ENCODE measurements at regions not wholly inside any gene's neighbourhood (a gene's known extent, or its start where the extent isn't known, plus 50 kb on each side); places are given as distances from the start of the nearest gene placed in this dataset.

DNA sequence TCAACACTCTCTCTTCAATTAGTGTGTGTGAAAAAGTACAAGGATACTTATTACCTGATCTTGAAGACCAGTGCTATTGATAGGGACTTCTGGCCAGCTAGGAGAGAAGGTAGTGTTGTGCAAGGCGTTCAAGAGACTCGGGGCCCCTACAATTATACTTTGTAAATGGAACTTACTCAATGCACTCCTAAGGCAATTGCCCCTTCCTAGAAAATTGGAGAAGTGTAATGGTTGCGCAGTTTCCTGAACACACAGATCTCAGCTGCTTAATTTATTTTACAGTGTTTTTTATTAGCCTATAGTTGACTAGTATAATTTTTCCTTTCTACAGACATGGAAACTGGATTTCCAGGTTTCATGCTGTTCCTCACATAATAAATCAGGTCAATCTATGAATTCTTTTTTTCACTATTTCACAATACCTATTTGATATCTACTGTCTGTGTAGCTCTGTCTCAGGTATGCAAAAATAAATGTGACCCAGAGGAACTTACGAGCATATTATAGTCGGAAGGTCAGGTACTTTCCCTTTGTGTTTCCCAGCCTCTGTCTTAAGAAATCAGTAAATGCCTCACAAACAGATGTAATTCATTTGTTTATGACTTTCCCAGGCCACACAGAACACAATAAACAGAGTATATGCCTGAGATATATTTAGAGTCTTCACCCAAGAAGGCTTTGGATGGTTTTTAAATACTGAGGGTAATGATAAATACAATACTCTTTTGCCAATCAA is 89.1 kb upstream of the TET2 start:
- TF ChIP-seq, protein P1, sequence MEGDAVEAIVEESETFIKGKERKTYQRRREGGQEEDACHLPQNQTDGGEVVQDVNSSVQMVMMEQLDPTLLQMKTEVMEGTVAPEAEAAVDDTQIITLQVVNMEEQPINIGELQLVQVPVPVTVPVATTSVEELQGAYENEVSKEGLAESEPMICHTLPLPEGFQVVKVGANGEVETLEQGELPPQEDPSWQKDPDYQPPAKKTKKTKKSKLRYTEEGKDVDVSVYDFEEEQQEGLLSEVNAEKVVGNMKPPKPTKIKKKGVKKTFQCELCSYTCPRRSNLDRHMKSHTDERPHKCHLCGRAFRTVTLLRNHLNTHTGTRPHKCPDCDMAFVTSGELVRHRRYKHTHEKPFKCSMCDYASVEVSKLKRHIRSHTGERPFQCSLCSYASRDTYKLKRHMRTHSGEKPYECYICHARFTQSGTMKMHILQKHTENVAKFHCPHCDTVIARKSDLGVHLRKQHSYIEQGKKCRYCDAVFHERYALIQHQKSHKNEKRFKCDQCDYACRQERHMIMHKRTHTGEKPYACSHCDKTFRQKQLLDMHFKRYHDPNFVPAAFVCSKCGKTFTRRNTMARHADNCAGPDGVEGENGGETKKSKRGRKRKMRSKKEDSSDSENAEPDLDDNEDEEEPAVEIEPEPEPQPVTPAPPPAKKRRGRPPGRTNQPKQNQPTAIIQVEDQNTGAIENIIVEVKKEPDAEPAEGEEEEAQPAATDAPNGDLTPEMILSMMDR (IDR thresholded peaks at IDR 0.05; ENCODE audit: unreplicated experiment in 3 of 3) = no peak
- no peak overlapping the region for H3K27ac Mint-ChIP-seq
- H3K4me3 Mint-ChIP-seq = no peak overlapping the region
- H3K27me3 Mint-ChIP-seq (ENCODE audit: low read depth) = no peaks in the 10 kb centered on the region
- H3K36me3 Mint-ChIP-seq (ENCODE audit: low read depth) = no peaks in the 10 kb centered on the region
- H3K4me1 Mint-ChIP-seq = peaks cover 17% of the 10 kb centered on the region
- H3K9me3 Mint-ChIP-seq = peaks cover 7% of the 10 kb centered on the region

DNA sequence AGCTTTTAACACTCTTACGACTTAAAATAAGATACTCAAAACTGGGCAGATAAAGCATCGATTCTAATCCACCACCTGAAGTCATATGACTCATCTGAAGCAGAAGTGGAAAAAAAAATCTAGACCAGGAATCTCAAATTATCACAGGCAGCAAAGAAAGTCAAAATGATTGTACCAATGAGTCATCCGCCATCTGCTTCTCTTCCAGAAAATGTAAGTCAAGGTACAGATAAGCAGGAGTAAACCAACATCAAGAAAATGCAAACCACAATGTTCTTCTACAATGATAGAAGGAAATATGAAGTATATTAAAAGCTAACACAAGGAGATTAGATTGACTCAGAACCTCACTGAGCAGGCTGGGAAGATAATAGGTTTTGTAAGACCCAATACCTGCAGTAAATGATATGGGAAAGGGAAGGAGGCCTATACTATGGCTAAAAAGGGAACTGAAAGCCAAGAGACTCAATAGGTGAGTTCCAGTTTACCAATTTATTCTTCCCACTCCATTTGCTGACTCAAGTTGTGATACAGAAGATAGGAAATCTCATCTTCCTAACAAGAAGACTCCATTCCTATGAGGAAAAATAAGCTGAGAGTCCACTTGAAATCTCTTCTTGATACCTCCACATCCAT is 88.4 kb upstream of the TET2 start:
- no peak overlapping the region for H3K4me3 Mint-ChIP-seq
- no peaks in the 10 kb centered on the region for H3K36me3 Mint-ChIP-seq (ENCODE audit: low read depth)
- H3K9me3 Mint-ChIP-seq = peaks cover 5% of the 10 kb centered on the region
- H3K4me1 Mint-ChIP-seq = peaks cover 17% of the 10 kb centered on the region
- TF ChIP-seq, protein P1 (IDR thresholded peaks at IDR 0.05; ENCODE audit: unreplicated experiment in 3 of 3) = no peak
- H3K27ac Mint-ChIP-seq = no peak overlapping the region
- no peaks in the 10 kb centered on the region for H3K27me3 Mint-ChIP-seq (ENCODE audit: low read depth)

DNA sequence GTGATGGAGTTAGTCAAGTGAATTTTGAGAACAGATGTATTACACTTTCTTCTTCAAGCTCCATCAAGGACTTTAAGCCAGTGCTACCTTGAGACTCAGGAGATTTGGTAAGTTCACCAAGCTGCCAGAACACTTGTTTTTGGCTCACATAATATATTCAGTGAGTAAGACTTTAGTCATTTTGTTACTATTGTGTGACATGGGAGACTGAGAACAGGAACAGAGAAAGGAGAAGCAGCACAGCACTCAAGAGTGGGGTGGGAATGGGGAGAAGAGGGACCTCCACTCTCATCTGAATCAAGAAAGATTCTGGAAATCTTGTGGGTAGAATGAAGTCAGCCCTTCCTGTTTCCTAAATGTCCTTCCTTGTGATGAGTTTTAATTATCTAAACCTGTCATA is 87.3 kb upstream of the TET2 start:
- no peak overlapping the region for H3K27ac Mint-ChIP-seq
- H3K9me3 Mint-ChIP-seq = no peaks in the 10 kb centered on the region
- TF ChIP-seq, protein P1 (IDR thresholded peaks at IDR 0.05; ENCODE audit: unreplicated experiment in 3 of 3) = no peak
- no peak overlapping the region for H3K4me3 Mint-ChIP-seq
- no peaks in the 10 kb centered on the region for H3K27me3 Mint-ChIP-seq (ENCODE audit: low read depth)
- H3K36me3 Mint-ChIP-seq (ENCODE audit: low read depth) = no peaks in the 10 kb centered on the region
- peaks cover 17% of the 10 kb centered on the region for H3K4me1 Mint-ChIP-seq

DNA sequence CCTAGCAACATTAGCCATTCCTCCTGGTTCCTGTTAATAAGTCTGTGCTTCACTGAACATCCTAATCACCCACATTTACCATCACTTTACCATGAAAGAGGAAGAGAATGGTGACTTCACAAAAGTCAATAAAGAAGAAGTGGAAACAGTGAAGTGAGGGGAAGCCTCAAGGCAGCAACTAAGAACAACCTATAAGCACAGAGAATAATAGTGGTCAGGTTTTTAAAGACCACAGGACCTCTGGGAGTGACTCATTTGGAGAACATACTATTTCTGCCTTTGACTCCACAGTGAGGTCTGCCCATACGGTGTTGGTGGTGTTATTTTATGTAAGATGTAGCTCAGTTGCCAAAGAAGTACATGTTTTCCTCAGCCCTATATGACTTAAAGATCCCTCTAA is 86.0 kb upstream of the TET2 start:
- Mint-ChIP-seq H3K27me3 (ENCODE audit: low read depth) (no peaks in the 10 kb centered on the region), H3K9me3 (no peaks in the 10 kb centered on the region), H3K4me1 (peaks cover 17% of the 10 kb centered on the region), H3K36me3 (ENCODE audit: low read depth) (no peaks in the 10 kb centered on the region), H3K4me3 (no peak overlapping the region), H3K27ac (peak overlapping the region in 1 of 3 experiments; percentile 14)
- TF ChIP-seq, protein P1 (IDR thresholded peaks at IDR 0.05; ENCODE audit: unreplicated experiment in 3 of 3) = no peak

DNA sequence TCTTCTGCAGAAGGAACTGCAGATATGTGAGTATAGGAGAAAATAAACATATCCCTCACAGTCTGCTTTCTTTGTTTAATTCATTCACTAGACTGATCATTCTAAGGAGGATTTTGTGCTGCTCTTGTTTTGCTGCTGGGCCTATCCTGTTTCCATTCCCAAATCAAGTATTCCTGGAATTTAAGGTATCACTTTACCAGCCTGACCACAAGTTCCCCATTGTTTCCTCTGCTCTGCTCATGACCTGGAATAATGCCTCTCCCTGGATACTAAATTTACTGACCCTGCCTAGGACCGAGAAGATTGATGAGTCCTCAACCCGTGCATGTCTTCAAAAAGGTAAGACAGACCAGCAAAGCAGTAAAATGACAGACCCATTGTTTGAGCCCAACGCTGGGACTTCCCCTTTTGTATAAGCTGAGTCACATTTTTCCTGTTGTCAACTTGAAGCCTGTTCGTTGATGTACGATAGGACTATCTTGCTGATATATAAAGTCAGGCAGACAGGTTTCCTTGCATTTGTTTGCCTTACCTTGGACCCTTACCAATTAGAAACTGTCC is 85.5 kb upstream of the TET2 start:
- Mint-ChIP-seq H3K27ac (peak overlapping the region in 1 of 3 experiments; percentile 14), H3K27me3 (ENCODE audit: low read depth) (no peaks in the 10 kb centered on the region), H3K4me1 (peaks cover 17% of the 10 kb centered on the region), H3K9me3 (no peaks in the 10 kb centered on the region), H3K4me3 (no peak overlapping the region), H3K36me3 (ENCODE audit: low read depth) (no peaks in the 10 kb centered on the region)
- TF ChIP-seq, protein P1 (IDR thresholded peaks at IDR 0.05; ENCODE audit: unreplicated experiment in 3 of 3) = no peak
